ENCODE measurements at regions not wholly inside any gene's neighbourhood (a gene's known extent, or its start where the extent isn't known, plus 50 kb on each side); places are given as distances from the start of the nearest gene placed in this dataset.

DNA sequence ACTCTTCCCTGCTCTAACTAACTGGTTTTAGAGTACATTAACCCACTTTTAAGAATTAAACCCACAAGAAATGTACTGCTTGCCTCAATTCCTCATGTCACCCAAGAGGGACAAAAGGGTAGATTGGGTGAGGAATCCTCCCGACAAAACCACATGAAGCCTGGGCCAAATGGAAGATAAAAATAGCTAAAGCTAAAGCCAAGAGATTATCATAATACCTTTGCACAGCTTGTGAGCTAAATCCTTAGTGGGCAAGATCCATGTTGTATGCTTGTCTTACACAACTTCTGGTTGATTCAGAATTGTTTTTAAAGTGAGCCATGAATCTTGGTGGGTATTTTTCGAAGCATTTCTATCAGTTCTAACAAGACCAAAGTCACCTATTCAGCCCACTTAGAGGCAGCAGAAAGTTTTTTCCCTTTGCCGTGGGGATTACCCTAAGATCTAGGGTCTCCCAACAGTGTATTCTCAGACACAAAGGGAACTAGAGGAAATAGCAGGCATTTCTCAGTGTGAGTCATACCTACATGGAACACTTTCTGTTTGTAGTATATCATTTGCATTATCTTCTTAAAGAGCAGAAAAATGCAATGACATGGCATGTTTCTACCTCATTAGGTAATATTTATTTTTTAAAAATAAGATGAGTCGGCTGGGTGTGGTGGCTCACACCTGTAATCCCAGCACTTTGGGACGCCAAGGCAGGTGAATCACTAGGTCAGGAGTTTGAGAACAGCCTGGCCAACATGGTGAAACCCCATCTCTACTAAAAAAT lies 616.6 kb downstream of the KCNH5 start:
- TF ChIP-seq, protein P1, sequence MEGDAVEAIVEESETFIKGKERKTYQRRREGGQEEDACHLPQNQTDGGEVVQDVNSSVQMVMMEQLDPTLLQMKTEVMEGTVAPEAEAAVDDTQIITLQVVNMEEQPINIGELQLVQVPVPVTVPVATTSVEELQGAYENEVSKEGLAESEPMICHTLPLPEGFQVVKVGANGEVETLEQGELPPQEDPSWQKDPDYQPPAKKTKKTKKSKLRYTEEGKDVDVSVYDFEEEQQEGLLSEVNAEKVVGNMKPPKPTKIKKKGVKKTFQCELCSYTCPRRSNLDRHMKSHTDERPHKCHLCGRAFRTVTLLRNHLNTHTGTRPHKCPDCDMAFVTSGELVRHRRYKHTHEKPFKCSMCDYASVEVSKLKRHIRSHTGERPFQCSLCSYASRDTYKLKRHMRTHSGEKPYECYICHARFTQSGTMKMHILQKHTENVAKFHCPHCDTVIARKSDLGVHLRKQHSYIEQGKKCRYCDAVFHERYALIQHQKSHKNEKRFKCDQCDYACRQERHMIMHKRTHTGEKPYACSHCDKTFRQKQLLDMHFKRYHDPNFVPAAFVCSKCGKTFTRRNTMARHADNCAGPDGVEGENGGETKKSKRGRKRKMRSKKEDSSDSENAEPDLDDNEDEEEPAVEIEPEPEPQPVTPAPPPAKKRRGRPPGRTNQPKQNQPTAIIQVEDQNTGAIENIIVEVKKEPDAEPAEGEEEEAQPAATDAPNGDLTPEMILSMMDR (IDR thresholded peaks at IDR 0.05): no peak
- TF ChIP-seq POLR2A (IDR thresholded peaks at IDR 0.05): no peak

All from heart left ventricle (tissue), 13 donors.